SK-N-MC (cell line): ENCODE measurements at regions not wholly inside any gene's neighbourhood (a gene's known extent, or its start where the extent isn't known, plus 50 kb on each side); places are given as distances from the start of the nearest gene placed in this dataset.

Source experiments
- EZH2 ChIP-seq: fragments of 200-600 bp; sonication (generic); IDR thresholded peaks from one replicate; pipeline ENCODE4 v1.6.1; 2017; ENCODE audit warnings: antibody characterized with exemption
- POLR2AphosphoS5 ChIP-seq: IDR thresholded peaks from 2 replicates; pipeline ENCODE4 v1.6.1; 2012; ENCODE audit warnings: mild to moderate bottlenecking, low read depth, low read length, borderline replicate concordance

- no peak for TF ChIP-seq EZH2
- no peak for TF ChIP-seq POLR2AphosphoS5
These were observed 128.8 kb upstream of the FAM9B start for GRCh38 chrX:9162698-9163097.
